NCI-H1694 treated with DMSO at 0.1 percent for 48 hours (cell line): ENCODE measurements at regions not wholly inside any gene's neighbourhood (a gene's known extent, or its start where the extent isn't known, plus 50 kb on each side); places are given as distances from the start of the nearest gene placed in this dataset.
A peak's percentile ranks its signal among the peaks of the same experiment; 100 is the strongest.

ENCODE experiments used
- DNase-seq: peaks from one replicate; lab custom pipeline; 2025; lab: John Stamatoyannopoulos, UW

- peak; percentile 40 for DNase-seq
Measured at GRCh38 chr7:85890244-85890811, 703.5 kb upstream of the SEMA3D start.

- no peak for DNase-seq
Measured at GRCh38 chr7:85887133-85887532, 700.3 kb upstream of the SEMA3D start.

GRCh38 chr7:85882335-85882734, 695.5 kb upstream of the SEMA3D start:
- DNase-seq: no peak

GRCh38 chr7:85875398-85875797, 688.5 kb upstream of the SEMA3D start:
- no peak for DNase-seq

GRCh38 chr7:85866540-85866939, 679.7 kb upstream of the SEMA3D start:
- no peak for DNase-seq

GRCh38 chr7:85851571-85852193, 664.8 kb upstream of the SEMA3D start:
- peak; percentile 68 for DNase-seq

- no peak for DNase-seq
Measured at GRCh38 chr7:85850381-85850780, 663.5 kb upstream of the SEMA3D start.

- DNase-seq: no peak
Measured at GRCh38 chr7:85840554-85840953, 653.7 kb upstream of the SEMA3D start.

- no peak for DNase-seq
Measured at GRCh38 chr7:85833066-85833465, 646.2 kb upstream of the SEMA3D start.

- DNase-seq: no peak
Measured at GRCh38 chr7:85830982-85831381, 644.1 kb upstream of the SEMA3D start.

GRCh38 chr7:85829817-85830432, 643.1 kb upstream of the SEMA3D start:
- DNase-seq: peak; percentile 68

- DNase-seq: no peak
Measured at GRCh38 chr7:85829176-85829575, 642.3 kb upstream of the SEMA3D start.

- no peak for DNase-seq
Measured at GRCh38 chr7:85828614-85829013, 641.8 kb upstream of the SEMA3D start.

GRCh38 chr7:85823396-85824080, 636.7 kb upstream of the SEMA3D start:
- no peak for DNase-seq

GRCh38 chr7:85821926-85822325, 635.1 kb upstream of the SEMA3D start:
- no peak for DNase-seq

GRCh38 chr7:85820702-85821443, 634.0 kb upstream of the SEMA3D start:
- DNase-seq: no peak

- DNase-seq: peak; percentile 39
Measured at GRCh38 chr7:85815526-85815925, 628.7 kb upstream of the SEMA3D start.

GRCh38 chr7:85806321-85806720, 619.5 kb upstream of the SEMA3D start:
- DNase-seq: no peak

GRCh38 chr7:85805656-85806055, 618.8 kb upstream of the SEMA3D start:
- DNase-seq: no peak

- no peak for DNase-seq
Measured at GRCh38 chr7:85805249-85805648, 618.4 kb upstream of the SEMA3D start.

- no peak for DNase-seq
Measured at GRCh38 chr7:85802211-85802610, 615.4 kb upstream of the SEMA3D start.

GRCh38 chr7:85796956-85797355, 610.1 kb upstream of the SEMA3D start:
- DNase-seq: no peak
